ENCODE measurements at regions not wholly inside any gene's neighbourhood (a gene's known extent, or its start where the extent isn't known, plus 50 kb on each side); places are given as distances from the start of the nearest gene placed in this dataset.

DNA sequence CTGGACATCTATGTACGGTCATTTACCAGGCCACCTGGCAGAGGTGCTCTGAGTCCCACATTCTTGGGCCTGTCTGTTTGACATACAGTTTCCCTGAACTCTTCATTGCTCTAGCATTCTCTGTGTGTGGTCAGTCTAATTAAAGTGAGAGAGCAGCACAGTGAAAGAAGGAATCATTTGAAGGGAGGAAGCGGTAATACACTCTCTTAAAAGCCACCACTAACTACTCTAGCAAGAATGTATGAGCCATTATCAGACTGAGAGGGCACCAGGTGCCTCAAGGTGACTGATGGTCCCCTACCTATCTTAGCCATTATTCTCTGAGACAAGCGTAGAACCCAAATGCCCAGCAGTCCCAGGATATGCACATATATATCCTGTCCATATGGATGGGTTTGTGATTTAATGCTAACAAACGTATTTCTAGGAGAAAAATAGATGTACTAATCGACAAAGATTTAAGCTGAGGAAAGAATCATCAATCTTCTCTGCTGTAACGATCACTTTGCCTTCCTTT is 527.2 kb downstream of the PRELID2 start:
- TF ChIP-seq EZH2 (IDR thresholded peaks at IDR 0.05; ENCODE audit: insufficient read depth, poor library complexity, severe bottlenecking) (no peak), EZH2phosphoT487 (IDR thresholded peaks at IDR 0.05; ENCODE audit: insufficient read depth, low read depth) (no peak)
